HG02852 (cell line): ENCODE measurements at regions not wholly inside any gene's neighbourhood (a gene's known extent, or its start where the extent isn't known, plus 50 kb on each side); places are given as distances from the start of the nearest gene placed in this dataset.

Source experiments
- ATAC-seq: cut with Tn5 transposase; IDR thresholded peaks from one replicate; pipeline ENCODE4 v1.9.1; 2021; ENCODE audit warnings: mild to moderate bottlenecking, moderate library complexity; ENCODE audit not compliant: unreplicated experiment

DNA sequence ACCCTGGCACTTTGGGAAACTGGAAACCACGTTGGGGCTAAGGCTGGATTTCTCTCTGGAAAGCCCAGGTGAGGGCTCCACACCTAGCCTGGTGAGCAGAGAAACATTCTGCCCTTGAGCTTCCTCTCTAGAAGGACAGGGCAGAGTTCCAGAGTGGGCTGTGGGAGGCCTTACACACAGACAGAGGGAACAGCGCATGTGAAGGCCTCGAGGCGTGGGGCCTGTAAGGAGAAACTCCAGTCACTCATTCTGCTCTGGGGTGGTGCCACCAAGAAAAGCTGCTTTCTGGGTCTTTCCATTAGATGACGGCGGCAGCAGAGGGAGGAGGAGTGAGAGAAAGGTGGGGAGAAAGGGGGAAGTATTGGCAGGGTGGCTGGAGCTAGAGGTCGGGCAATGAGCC lies 183.1 kb downstream of the CHST1 start:
- ATAC-seq: no peak

- ATAC-seq: no peak
Observed at GRCh38 chr11:45481026-45481425, 184.4 kb downstream of the CHST1 start.

- no peak for ATAC-seq
Observed at GRCh38 chr11:45477588-45477987, 187.8 kb downstream of the CHST1 start.

DNA sequence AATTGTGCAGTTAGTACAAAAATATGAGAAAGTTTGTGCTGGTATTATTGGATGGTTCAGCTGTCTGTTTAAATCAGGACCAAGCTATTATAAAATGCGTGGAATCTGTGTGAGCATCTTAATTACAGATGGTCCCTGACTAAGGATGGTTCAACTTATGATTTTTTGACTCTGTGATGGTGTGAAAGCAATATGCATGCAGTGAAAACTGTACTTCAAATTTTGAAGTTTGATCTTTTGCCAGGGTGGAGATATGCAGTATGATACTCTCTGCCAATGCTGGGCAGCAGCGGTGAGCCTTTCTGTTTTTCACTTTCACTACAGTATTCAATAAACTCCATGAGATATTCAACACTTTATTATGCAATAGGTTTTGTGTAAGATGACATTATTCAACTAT lies 189.3 kb downstream of the CHST1 start:
- ATAC-seq: no peak

GRCh38 chr11:45475173-45475572 lies 189.0 kb upstream of the SYT13 start:
- no peak for ATAC-seq

- no peak for ATAC-seq
Observed at GRCh38 chr11:45473341-45473895, 187.3 kb upstream of the SYT13 start.

DNA sequence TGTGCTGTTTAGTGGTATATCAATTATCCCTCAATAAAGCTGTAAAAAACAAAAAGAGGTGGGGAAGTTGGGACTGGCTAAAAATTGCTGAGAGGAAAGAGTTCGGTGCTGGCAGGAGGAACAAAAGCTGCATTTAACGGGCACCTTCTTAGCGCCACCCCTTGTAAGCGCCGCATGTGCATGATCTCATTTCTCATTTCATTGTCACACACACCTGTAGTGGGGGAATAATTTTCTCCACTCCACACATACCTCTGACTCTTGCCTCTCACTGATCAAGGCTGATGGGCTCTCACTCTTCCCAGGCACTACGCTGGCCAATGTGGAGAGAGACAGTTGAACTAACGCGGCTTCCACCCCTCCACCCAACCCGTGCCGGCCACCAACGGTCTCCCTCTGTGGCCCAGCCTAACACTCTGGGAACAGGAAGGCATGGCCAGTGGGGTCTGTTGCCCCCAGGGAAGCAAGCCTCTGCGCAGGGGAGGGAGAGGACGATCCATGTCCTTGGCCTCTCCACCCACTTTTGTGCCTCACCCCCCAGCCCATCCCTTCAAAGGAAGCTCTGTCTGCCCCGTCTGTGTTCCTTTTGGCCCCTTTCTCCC lies 186.7 kb upstream of the SYT13 start:
- no peak for ATAC-seq

DNA sequence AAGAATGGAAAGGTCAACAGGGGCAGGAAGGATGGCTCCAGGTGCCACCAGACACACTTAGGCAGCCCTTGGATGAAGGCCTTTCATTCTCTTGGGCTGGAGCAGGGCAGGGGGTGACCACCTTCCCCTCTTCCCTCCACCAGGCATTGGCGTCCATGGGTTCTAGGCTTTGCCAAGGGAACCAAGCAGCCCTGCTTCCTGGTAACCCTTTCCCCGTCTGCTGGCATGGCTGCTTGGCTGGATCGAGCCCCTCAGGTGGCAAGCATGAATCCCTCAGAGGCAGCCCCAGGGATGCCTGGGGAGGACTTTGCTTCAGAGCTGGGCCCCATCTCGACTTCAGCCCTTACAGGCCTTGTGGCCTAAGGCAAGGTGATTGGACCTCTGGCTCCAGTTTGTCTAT lies 185.1 kb upstream of the SYT13 start:
- no peak for ATAC-seq

DNA sequence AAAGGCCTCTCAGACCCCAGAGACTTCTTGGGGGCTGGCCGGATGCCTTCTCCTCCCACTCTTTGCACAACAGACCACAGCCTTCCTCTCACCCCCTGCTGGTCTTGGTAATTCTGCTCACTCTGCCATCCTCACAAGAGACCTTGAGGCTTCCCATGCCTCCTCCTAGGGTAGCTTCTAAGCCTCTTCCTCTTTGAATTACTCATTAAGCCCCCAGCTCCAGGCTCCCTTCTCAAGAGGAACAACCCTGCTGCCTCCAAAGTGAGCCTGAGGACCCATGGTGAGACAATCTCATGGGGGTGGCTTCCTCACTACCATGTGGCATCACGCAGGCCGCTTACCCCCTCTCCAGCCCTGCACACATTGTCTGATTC lies 184.6 kb upstream of the SYT13 start:
- no peak for ATAC-seq

GRCh38 chr11:45470151-45470793 lies 184.1 kb upstream of the SYT13 start:
- ATAC-seq: no peak

- ATAC-seq: no peak
Observed at GRCh38 chr11:45468267-45468856, 182.2 kb upstream of the SYT13 start.

GRCh38 chr11:45463541-45463940 lies 177.4 kb upstream of the SYT13 start:
- no peak for ATAC-seq

DNA sequence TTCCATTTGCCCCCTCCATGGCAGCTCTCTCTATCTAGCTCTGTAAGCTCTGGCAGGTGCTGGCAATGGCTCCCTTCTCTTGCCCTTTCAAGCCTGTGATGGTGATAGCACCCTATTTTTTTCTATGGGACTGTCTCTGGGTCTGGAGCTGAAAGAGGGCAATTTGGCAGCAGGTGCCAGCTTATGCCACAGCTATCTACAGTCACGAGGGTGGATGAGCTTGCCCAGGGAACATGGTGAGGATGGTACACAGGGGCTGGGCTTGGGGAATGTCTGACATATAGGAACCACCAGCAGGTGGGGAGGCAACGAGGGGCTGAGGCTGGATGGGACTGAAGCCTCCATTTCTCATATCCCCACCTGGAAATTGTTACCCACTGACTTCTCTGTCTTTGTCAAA lies 175.4 kb upstream of the SYT13 start:
- no peak for ATAC-seq

- ATAC-seq: no peak
Observed at GRCh38 chr11:45459491-45459890, 173.3 kb upstream of the SYT13 start.

DNA sequence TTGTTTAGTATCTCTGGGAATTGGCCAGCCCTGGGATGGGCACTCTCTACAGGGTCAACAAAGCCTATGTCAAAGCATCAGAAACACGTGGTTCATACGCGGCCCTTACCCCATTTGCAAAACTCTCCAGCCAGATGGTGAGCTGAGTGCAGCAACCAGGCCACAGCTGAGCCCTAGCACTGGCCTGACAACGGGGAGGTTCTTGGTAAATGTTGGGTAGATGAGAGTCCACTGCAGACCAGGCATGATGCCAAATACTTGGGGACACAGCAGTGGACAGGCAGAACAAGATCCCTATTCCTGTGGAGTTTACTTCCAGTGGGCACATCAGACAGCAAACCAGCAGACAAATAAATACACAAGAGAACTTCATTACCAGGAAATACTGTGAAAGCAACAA lies 172.1 kb upstream of the SYT13 start:
- no peak for ATAC-seq

GRCh38 chr11:45457649-45458048 lies 171.5 kb upstream of the SYT13 start:
- ATAC-seq: no peak

DNA sequence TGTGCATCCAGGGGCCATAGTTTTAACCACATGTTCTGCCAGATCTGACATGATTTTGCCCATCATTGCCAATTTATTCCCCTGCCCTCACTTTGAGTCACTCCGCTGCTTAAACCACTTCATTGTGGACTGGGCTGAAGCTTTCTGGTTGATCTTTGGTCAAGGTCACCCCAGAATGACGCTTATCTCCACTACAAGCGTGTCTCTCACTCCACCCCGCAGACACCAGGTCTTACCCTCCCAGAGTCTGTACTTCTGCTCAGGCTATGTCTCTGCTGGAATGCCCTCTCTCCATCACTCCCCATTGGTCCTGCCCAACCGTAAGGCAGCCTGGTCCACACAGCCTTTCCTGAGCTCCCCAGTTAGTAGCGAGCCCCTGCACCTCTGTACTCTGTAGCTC lies 170.5 kb upstream of the SYT13 start:
- no peak for ATAC-seq

GRCh38 chr11:45455536-45455935 lies 169.4 kb upstream of the SYT13 start:
- ATAC-seq: no peak

DNA sequence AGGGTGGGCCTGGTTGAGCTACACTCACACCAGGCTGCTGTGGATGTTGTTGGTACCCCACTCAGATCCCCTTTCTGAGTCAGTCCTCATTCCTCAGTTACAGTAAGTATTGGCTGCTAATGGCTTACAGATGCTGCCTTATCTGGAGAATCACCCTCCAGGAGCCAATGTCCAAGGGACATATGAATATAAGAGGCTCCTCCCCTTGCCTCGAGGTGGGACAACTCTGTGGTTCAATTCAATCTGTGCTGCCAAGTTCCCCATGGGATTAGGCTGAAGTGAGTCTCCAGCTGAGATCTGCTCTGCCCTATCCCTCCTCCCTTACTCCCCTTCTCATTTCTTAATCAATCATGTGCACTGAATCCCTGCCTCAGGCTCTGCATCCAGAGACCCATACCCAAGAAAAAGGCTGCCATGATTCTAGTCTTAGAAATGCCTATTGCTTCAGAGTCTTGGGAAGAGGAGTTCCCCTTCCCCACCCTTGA lies 168.8 kb upstream of the SYT13 start:
- ATAC-seq: no peak

GRCh38 chr11:45453721-45454120 lies 167.6 kb upstream of the SYT13 start:
- no peak for ATAC-seq

GRCh38 chr11:45451766-45452440 lies 165.8 kb upstream of the SYT13 start:
- no peak for ATAC-seq

DNA sequence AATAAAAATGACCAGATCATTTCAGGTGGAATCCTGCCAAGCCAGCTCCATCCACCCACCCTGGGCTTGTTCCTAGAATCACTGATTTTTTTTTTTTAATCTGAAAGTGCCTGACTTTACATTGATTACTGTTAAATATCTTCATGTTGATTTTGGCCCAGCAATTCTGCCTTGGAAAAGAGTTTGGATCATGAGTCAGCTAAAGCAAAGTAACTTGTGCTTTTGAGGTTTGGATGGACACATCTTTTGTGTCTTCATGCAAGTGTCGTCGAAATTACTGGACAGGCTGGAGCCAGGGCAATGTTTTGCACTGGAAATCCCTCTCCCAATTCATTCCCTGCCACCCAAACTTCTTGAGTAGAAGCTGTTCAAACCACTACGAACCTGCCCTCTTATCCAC lies 164.0 kb upstream of the SYT13 start:
- ATAC-seq: no peak
